ENCODE measurements at regions not wholly inside any gene's neighbourhood (a gene's known extent, or its start where the extent isn't known, plus 50 kb on each side); places are given as distances from the start of the nearest gene placed in this dataset.

DNA sequence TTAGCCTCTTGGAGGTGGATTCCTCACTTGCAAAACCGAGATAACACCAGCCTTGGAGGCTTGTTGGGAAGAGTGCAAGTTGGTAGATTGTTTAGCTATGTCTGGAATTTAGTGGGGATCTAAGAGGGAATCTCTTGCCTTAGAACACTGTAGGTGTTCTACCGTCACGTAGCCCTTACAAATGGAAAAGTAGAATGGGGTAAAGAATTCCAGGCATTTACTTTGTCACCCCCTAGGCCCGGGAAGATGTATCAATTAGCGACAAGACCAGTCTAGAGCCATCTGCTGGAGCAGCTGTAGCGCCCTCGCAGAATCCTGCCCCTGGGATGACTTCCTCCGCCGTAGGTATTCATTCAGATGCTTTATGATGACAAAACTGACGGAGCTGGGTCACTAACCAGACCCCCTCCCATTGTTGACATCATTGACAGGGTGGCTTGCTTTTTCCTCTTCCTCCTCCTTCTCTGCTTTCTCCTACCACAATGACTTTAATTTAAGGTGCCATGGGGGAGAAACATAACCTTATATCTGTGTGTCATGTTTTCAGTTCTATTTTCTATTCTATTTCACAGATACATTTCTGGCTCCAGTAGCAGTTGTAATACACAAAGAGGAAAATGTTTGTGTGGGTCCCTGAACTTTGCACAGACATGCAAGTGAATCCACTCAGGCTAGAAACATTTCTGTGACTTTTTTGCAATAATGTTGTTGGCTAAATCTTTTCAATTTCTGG lies 262.6 kb upstream of the LYZL1 start:
- peak; percentile 91 for DNase-seq (ENCODE audit: low read depth, low spot score)

DNA sequence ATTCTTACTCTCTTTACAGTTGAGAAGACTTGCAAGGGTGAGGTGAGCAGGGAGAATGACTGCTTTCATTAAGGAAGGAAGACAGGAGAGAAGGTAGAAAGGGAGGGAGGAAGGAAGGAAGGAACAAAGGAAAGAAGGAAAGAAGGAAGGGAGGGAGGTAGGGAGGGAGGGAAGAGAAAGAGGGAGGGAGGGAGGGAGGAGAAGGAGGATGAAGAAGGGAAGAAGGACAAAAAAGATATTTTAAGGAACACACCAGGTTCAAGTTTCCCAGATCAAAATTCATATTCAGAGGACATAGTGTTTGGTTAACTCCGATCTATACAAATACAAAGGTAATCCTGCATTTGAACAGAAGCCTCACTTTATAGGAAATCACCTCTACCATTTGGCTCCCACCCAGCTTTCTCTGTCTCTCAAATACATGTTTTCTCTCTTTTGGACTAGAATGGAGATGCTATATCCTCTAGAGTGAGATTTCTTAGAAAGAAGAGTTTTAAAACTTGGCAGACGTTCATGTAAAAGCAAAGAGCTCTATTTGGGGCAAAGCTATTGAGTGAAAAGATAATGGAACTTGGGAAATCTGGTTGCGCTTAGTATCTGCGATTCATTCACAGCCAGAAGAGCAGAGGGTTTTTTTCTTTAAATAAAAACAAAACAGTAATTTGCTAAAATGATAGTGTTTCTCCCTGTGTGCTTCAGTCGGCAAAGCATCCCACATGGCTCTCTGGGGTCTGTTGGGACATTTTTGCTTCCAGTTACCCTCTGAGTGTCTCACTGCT lies 261.9 kb upstream of the LYZL1 start:
- DNase-seq (ENCODE audit: low read depth, low spot score) = no peak

DNA sequence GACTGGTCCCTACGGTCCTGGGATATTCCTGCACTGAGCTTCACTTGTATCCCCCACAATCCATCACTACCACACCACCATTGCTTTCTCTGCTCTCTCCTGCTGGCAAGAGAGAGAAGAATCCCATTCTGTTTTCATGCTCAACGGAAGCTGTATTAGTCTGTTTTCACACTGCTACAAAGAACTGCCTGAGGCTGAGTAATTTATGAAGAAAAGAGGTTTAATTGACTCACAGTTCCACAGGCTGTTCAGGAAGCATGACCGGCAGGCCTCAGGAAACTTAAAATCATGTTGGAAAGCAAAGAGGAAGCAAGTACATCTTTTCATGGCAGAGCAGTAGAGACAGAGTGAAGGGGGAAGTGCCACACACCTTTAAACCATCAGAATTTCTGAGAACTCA lies 260.4 kb upstream of the LYZL1 start:
- DNase-seq (ENCODE audit: low read depth, low spot score) = no peak

DNA sequence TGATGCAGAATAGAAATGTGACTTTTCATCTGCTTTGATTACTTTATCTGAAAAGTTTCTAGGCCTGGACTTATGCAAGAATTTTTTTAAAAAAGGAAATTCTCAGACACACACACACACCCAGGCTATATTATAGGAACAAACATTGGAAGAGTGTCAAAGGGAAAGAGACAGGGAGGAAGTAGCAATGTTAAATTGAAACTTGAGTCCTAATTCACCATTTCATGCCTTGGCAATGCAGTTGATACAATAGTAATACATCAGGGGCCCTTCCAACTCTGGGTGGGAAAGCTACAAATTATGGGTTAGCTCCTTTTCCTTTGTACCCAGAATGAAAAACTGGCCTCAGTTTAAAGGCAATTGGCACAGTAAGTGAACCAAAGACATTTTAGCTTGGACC lies 258.0 kb upstream of the LYZL1 start:
- no peak for DNase-seq (ENCODE audit: low read depth, low spot score)

DNA sequence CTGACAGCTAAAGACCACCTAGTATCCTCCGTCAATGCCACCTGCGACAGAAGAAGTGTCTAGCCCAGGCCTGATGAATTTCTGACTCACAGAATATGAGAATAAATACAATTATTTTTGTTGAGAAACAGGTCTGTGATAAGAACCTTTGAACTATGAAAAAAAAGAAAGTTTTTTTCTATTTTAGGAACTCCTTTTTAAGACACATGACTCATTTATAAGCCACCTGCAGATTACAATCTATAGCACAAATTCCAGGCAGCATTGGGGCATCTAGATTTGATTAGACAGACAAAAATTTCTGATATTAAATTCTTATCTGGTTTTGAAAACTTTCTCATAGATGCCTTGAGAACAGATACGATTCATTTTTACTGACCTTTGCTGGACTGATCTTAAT lies 256.7 kb upstream of the LYZL1 start:
- no peak for DNase-seq (ENCODE audit: low read depth, low spot score)

DNA sequence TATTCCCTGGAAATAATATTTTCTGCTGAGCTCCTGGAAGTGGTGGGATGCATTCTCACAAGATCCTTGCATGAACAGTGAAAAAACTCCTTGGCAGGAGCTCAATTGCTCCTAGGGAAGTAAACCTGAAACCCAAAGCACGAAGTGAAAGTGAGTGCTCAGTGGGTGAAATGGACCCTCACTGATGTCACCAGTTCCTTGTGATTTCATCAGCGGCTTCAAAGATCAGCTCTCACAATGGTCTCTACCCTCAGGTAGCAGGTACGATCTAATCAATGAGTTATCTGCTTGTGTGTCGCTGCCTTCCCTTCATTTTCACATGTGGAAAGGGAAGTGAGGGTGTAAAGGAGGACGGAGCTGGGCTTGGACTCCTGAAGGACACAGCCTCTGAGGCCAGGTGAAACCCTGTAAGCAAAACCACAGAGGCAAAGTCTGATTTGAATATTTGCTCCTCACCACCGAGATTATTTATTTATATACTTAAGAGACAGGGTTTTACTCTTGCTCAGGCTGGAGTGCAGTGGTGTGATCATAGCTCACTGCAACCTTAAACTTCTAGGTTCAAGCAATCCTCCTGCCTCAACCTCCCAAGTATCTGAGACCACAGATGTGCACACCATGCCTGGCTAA lies 255.4 kb upstream of the LYZL1 start:
- DNase-seq (ENCODE audit: low read depth, low spot score) = no peak

DNA sequence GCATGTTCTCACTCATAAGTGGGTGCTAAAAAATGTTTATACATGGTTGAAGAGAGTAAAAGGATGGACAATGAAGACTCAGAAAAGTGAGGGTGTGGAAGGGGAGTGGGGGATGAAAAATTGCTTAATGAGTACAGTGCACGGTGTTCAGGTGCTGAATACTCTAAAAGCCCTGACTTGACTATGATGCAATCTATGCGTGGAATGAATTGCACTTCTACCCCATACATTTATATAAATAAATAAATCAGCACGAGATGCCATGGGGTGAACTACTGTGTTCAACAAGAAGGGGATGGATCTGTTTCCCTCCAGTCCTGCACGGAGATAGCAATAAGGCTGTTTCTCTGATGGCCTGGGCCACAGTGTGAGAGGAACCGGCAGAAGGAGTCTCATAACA lies 254.3 kb upstream of the LYZL1 start:
- no peak for DNase-seq (ENCODE audit: low read depth, low spot score)

DNA sequence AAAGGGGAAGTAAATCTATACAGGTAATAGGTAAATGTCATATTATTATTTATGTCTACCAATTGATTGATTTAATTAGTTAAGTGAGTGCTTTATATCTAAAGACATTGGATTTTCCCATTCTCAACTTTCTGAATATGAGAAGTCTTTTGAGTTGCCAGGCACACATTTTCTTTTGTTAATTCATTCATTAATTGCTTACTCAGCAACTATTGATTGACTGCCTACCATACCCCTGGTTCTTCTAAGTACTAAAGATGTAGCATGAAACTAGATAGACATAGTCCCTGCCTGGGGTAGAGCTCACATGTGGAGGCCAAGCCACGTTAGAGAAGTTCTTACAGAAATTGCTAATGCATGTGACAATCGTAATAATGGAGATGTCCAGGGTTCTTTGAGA lies 253.1 kb upstream of the LYZL1 start:
- no peak for DNase-seq (ENCODE audit: low read depth, low spot score)

DNA sequence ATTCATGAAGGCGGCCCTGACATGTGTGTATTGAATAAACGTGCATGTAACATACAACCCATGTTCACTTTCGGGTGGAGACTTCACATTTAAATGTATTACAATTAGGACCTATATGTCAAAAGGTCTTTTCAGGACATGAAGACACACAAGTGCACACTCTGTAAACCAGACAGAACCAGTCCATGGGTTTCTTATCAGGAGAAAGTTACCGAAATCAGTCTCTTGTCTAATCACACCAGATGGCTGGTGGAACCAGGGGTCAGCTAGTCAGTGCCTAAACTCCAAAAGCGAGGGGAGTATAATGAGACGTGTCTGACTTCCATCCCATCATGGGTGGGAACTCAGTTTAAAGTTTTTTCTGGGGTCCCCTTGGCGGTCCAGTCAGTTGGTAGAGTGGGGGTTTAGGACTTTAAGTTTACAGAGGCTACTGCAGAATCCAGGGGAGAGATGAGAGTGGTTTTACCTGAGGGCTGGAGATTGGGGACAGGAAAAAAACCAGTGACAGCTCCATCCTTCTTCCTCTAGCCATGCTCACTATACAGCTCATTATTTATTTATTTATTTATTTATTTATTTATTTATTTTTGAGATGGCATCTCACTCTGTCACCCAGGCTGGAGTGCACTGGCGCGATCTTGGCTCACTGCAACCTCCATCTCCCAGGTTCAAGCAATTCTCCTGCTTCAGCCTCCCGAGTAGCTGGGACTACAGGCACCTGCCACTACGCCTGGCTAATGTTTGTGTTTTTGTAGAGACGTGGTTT lies 251.3 kb upstream of the LYZL1 start:
- no peak for DNase-seq (ENCODE audit: low read depth, low spot score)

DNA sequence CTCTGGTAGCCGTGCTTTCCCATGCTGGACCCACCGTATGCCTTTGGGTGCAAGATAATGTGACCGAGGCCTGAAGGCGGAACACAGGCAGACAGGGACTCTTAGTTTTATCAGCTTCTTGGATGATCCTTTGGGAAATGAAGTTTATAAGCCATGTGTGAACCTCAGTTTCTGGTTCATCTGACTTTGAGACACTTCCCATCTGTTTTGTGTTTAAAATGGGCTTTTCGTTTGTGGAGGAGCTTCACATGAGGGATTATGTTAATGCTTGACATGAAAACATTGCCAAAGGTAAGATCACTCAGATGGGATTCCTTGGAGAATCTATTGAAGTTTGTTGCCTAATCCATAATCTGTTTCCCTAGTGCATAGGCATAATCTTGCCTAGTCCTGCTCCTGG lies 249.8 kb upstream of the LYZL1 start:
- no peak for DNase-seq (ENCODE audit: low read depth, low spot score)

DNA sequence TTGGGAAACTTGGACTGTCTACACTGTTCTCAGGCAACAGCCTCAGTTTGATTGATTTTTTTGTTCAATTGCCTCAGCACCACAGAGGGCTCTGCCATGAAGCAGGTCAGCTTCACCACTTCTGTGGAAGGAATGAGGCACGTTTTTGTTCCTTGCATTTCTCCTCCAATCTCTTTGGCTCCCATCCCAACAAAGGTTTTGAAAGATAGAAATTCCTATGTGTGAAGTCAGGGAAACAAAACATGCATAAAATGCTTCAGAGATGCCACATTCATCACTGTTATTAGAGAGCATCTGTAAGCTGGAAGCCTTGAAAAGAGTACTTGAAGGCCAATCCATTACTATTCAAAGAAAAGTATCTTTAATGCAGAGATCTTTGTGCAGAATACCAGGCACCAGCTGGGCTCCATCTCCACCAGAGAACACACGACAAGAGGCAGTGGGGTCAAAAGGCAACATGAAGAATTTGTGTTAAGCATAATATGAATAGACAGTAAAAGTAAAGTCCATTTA lies 249.1 kb upstream of the LYZL1 start:
- no peak for DNase-seq (ENCODE audit: low read depth, low spot score)

DNA sequence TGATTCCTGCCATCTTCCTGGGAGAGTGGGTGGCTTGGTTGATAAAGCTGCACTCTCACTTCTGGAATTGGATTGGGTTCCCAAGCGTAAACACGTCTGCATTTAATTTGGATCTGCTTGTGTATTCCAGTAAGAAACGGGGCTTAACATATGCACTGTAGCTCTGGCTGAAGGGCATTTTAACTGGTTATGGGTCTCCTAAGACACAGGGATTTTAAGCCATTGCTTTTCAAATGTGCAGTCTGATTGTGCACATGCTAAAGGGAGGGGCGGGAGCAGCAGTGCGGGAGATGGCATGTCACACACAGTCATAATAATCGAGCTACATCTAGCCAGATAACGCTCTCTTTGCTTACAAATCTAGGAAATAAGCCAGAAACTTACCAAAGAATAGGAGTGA lies 247.3 kb upstream of the LYZL1 start:
- DNase-seq (ENCODE audit: low read depth, low spot score) = no peak

DNA sequence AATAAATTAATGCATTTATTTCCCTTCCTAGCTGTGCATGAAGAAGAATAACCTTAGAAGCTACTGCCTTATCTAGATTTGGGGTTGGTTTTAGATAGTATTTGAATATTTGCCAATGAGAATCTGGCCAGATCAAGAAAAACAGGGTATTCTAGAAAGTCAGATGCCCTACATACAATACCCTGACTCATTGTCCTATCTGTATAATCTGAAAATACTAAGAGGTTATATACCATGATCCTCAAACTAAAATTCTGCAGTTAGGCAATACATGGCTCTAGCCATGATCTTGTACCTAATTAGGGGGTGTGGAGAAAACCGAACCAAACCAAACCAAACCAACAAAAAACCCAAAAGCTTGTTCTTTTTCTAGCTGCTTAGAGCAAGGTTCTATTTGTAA lies 240.4 kb upstream of the LYZL1 start:
- no peak for DNase-seq (ENCODE audit: low read depth, low spot score)

DNA sequence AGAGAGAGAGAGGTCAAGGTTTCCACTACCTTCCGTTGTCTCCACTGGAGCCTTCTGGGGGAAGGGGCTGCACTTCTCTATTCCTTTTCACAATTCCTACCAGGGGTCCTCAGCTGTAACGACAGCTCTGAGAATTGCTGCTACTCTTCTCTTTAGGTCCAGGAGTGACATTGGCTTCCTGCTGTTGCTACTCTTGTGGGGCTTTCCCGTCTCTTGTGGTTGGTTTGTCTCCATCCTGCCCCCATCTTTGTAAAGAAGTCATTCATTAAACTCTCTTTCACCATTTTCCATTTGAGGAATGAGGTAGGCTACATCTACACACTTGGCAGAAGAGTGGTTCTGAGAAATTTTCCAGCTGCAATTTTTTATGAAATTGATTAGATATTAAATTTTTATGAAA lies 238.8 kb upstream of the LYZL1 start:
- DNase-seq (ENCODE audit: low read depth, low spot score) = no peak

DNA sequence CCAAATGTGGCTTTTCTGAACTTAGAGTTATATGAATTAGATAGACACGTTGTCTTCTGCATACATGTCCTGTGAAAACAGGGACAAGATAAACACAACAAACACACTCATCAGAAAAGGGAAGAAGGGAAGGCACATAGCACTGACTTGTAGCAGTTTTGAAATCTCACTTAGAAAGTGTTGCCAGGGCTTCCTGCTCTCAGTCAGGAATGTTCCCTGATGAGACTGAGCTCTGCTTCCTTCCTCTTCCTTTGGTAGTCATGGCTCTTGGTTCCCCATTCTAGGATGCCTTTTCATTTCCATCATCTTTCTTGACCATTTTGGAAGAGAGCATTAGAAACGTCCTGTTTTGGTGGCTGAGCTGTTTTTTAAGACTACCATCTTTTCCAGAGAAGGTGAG lies 233.8 kb upstream of the LYZL1 start:
- no peak for DNase-seq (ENCODE audit: low read depth, low spot score)

DNA sequence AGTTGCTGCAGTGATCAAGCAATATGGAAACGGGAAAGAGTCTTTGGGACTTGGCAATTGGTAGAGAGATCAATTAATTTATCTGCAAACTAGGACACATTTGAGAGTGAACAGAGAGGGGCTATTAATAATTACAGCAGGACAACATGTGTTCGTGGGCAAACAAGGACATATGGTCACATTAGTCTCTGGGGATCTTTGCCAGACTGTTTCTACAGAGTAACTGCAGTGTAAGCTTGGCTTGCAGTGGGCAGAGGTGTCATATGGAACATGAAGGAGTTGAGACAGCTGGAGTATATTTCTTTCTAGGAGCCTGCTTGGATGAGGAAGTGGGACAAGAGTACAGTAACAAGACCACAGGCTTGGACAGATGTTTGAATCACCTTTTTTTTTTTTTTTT lies 232.1 kb upstream of the LYZL1 start:
- no peak for DNase-seq (ENCODE audit: low read depth, low spot score)

DNA sequence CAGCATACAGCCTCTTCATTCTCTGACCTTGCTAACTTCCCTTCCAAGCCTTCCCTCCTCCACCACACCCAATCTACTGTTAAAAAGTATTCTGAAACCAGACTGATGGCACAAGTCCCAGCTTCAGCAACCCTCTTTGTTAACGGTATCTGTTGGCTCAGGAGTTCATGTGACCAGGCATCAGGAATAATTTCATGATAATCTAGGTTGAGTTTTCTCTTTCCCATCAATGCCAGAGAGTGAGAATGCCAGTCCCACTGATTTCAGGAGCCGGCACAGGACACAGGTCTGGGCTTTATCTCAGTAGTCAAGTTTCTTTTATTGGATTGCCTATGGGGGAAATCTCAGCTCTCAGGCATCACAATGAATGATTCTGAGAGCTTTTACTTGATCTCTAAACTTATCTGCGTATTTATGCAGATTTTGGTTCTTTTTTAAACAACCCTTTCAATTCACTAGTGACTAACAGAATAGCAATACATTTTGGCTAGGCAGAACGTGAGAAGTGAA lies 231.0 kb upstream of the LYZL1 start:
- DNase-seq (ENCODE audit: low read depth, low spot score) = no peak

DNA sequence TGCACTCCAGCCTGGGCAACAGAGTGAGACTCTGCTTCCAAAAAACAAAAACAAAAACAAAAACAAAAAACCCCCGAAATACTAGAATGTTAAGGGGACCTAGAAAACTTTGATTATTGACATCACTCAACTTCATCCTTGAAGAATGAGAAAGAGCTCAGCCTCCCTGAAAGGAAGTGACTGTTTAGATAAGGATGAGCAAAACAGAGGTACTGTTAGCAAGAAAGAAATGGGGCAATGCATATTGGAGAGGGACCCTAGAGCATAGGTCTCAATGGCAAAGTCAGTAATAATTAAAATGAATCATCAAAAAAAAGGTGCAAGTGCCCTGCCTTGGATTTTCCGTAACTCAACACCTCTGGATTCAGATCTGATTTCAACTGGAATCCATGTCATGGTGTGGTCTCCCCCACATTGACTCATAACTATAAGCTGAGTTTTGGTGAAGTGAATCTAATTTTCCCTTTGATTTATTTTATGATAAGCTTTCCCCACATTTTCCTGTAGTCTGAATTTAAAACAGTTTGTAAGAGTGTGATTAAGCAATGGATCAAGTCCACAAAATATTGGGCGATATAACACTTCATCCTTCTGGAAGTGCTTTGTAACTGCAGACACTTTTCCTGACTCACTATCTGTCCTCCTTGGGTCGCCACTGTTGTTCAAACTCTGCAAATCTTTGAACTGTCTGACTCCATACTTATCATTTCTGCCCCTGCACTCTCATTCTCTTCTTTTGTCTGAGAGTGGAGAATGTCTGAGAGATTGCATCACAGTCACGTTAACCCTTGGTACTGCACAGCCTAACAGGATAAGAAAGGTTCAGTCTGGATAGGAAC lies 224.8 kb upstream of the LYZL1 start:
- DNase-seq (ENCODE audit: low read depth, low spot score) = no peak

DNA sequence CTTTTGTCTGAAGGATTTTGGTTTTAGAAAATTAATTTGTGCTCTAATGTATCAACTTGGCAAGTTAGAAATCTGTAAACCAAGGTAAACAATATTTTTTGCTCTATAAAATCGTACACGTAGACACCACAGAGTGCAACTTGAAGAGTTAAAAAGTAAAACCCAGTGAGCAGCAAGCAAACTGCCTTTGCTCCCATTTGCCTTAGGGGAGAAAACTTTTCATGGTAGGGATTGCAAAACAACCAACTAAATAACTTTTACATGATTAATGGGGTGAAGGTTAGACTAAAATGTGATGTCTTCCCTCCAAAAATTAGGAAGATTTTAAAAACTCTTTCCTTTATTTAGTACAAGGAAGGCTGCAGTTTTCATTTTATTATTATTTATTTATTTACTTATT lies 224.2 kb upstream of the LYZL1 start:
- no peak for DNase-seq (ENCODE audit: low read depth, low spot score)

DNA sequence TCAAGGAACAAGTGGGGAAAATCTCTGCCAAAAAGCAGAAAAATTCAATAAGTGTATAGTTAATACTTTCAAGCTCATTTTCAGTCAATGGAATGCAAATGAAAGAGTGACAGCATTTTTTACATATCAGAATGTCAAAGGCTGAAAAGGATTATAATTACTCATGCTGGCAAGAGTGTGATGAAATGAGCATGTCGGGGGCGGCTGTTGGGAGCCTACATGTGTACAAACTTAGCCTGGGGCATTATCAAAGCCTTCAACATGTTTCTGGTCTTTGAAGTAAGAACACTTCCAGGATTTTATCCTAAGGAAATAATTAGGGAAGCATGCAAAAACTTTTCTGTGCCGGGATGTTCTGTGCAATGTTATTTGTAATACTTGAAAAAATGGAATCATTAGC lies 221.7 kb upstream of the LYZL1 start:
- no peak for DNase-seq (ENCODE audit: low read depth, low spot score)

DNA sequence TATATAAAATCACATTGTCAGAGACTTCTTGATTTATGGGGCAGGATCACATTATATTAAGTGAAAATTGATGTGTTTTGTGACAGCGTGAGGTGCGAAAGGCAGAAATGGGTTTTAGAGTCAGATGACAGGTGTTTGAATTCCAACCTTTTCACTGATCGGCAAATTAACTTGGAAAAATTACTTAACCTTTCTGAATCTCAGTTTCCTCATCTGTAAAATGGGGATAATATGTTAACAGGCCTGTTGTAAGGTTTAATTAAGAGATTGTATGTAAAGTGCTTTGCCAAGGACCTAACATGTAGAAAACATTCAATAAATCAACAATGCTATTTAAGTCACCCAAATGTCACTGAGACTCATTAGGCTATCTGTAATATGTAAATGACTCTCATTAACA lies 221.2 kb upstream of the LYZL1 start:
- DNase-seq (ENCODE audit: low read depth, low spot score) = no peak

All from iPS DF 19.7 (cell line).